Raji (cell line): ENCODE measurements at regions not wholly inside any gene's neighbourhood (a gene's known extent, or its start where the extent isn't known, plus 50 kb on each side); places are given as distances from the start of the nearest gene placed in this dataset.

Source experiments
- POLR2A ChIP-seq: IDR thresholded peaks from 2 replicates; pipeline ENCODE4 v1.6.1; 2011; ENCODE audit warnings: low read depth, low read length, control low read depth; ENCODE audit not compliant: insufficient read depth

DNA sequence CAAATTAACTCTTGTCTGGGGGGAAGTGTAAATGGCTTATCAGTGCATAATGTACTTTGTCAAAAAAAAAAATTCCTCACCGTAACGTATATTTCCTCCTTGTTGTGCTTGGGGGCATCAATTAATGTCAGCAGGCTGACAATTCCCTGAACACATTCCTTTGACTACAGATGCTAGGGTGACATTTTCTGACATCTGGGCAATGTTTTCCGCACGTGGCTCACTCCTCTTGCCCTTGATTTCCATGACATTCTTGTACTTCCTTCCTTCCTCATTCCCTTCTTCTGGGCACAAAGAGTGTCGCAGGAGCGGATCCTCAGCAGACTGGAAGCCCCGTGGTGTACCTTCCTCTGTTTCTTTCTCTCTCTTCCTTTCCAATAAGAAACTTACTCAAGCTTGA, 173.7 kb downstream of the SP3 start:
- TF ChIP-seq POLR2A, result no peak

DNA sequence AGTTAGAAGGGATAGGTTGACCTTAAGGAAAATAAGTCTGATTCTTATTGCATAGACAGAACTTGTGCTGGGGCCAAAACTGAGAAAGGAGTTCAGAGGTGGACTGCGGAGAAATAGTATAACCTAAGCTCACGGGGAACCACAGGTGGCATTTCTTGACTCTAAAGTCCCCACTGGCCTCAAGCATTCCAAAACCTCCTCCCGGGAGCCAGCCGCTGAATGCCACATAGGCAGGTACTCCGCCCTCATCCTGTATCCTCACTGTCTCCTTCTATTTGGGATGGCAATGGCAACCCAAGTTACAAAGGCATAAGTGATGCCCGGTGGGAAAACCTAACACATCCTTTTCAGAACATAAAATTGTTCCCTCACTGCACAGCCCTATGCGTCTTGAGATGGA, 173.0 kb downstream of the SP3 start:
- TF ChIP-seq POLR2A, result no peak

DNA sequence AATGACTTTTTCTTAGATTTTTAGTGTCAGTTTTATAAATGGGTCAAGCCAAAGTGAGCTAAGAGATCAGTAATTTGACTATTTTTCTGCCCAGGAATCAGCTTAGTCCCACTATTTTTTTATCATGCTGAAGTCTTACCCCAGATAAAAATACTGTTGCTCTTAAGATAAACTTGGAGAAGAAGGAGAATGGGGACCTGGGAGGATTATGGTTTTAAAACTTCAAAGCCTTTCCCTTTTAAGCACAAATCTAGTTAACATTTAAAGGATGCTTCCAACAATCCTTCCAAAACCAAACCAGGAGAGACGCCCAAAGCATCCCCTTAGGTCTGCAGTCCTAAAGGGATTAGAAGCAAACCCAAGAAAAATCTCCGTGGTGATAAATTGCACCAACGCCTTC, 172.4 kb downstream of the SP3 start:
- no peak for TF ChIP-seq POLR2A

DNA sequence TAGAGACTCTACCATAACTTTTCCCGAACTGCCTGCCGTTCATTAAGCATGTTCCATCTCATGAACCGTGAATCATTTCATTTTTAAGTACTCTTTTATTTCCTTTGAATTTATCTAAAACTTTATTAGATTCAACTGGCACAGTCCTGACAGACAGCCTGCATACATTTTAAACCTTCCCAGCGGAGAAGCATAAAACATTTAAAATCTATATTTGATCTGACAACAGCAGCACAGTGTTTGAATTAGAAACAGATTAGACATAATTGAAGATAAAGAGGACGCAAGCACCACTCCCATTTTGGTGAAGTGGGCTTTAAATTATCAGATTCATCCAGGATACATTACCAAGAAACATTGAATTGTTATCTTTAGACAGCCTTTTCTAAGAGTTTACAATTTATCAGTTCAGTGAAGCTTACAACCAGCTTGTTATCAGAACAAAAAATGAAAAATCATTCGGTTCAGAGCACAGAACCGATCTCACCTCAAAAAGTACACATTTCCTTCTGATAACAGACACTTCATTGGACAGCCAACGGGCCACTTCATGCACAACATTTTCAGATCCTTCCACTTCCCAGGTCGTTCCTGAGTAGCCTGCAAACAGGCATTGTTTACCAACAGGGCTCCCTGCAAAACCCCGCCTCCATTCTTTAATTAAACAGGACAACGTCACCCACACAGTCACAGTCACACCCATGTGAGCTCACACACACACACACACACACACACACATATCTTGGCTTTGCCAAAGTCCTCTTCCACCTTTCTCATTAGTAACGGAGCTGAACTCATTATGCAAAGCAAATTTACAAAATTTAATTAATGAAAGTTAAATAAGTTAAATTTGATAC, 171.2 kb downstream of the SP3 start:
- no peak for TF ChIP-seq POLR2A

DNA sequence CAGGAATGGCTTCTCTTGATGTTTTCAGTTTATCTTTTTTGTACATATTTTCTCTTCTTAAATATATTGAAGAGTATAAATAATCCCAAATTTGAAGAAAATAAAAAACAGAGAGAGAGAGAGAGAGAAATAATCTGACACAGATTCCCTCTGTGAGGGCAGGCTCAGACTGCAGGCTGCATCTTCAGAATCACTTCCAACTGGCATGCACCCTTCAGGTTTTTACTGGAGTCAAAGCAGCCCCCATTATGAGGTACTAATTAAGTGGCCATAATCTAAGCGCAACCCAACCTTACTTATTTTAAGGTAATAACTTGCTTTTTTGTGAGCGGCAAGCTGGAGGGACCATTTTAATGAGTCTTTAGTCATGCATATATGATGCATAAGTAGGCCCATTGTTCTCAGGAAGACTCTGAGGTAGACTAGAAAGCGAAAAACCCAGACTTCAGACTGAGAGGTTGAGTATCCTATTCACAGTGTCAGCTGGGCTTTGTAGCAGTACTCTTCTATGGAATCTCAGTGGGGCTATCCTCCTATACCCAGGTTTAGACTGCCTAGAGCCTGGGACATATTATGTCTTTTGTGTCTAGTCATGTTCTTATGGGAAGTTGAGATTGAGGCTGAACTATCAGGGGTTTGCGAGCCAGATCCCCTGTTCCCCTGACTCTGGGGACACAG, 167.4 kb downstream of the SP3 start:
- no peak for TF ChIP-seq POLR2A

DNA sequence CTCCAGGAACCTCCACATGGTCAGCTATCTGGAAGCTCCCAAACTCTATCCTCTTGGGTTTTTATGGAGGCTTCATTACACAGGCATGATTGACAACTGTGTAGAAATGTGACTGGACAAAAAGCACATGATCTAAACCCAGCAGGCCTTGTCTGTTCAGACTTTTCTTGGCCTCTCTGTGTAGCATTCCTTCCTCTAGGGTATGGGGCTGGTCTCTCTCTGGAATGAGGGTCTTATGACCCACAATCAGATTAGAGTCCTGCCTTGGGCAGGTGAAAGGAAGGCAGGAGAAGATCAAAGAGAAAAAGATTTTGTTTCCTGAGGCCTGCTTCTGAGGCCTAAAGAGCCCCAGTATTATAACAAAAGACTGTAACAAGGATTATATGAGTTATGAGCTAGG, 162.7 kb downstream of the SP3 start:
- no peak for TF ChIP-seq POLR2A

DNA sequence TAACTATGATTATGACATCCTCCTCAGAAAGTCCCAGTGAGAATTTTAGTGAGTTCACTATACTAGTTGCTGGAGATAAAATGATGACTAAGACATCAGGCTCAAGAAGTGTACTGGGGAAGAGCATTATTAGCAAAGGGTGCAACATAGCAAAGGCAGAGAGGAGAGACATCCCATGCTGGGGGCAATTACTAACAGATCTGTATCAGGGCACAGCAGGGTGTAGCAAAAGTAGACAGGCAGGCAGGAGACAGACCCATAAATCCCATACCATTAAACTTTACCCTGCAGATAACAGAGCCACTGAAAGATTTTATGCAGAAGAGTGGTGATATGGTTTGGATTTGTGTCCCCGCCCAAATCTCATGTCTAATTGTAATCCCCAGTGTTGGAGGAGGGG, 161.7 kb downstream of the SP3 start:
- TF ChIP-seq POLR2A, result no peak

DNA sequence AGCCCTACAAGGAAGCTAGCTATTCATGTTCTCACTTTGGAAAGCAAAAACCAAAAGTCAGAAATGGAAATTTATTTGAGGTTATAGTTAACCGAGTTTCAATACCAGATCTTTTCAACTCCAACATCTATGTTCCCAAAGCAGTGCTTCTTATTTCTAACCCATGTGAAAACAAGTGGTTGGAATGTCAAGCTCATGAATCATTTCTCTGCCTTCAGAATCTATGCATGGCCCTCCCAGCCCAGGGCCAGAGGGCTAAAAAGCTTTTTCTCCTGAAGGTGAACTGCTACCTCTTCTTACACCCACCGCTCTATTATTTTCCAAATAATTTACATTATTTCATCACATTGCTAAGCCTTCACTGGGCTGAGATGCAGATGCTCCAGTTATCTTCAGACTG, 158.4 kb downstream of the SP3 start:
- no peak for TF ChIP-seq POLR2A

DNA sequence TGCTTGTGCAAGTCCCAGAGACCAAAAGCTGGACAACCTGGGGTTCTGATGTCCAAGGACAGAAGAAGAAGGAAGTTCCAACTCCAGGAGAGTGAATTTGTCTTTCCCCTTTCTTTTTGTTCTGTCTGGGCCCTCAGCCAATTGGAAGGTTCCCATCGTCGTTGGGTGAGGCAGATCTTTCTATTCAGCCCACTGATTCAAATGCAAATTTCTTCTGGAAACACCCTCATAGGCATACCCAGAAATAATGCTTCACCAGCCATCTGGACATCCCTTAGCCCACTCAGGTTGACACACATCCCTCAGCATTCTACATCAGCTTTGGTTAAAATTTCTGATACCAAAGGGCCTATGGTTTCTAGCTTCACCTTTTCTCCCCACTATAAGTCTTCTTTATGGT, 156.5 kb downstream of the SP3 start:
- TF ChIP-seq POLR2A, result no peak

DNA sequence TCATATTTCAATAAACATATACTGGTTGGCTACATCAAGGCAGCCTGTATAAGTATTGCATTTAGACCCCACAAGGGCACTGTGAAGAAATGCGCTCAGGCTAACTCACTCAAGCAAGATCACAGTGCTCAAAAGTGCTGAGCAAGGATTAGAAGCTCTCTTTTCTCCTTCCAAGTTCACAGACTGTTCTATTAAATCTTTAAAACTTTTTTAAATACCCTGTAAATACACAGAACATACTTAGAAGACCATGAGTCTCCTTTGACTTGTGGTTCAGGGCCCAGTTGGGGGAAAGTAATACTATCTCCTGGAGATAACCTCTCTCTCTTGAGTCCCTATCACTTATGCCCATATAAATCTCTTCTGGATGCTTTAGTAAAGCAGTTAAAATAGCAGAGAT, 152.9 kb downstream of the SP3 start:
- no peak for TF ChIP-seq POLR2A

DNA sequence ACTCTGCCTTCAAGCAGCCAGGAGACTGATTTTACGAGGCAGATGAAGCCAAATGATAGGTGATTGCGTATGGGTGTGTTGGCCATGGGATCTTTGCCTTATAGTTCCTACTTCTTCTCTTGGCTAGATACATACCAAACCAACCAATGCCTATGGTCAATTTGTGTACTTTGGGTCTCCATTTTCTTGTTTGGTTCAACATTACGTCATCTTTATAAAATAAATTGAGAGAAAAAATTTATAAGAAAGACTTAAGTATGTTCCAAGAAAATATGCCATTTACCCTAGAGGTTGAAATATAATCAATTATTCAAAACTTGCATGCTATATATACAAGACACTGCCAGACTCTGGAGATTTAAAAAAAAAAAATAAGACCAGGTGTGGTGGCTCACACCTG, 150.9 kb downstream of the SP3 start:
- TF ChIP-seq POLR2A, result no peak

DNA sequence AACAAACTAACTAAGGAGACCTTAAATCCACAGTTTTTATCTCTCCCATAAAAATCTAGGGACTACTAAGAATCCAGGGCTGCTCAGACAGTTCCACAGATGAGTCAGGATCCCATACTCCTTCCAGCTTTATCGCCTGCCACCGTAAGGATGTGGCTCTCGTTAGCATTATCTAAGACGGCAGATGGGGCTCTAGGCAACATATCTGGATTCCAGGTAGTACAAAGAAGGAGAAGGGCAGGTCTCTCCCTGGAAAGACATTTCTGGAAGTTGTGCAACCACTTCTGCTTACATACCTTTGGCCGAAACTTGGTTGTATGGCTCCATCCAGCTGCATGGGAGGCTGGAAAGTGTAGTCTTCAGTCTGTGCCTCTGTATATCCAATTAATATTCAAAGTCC, 149.4 kb downstream of the SP3 start:
- TF ChIP-seq POLR2A, result no peak

DNA sequence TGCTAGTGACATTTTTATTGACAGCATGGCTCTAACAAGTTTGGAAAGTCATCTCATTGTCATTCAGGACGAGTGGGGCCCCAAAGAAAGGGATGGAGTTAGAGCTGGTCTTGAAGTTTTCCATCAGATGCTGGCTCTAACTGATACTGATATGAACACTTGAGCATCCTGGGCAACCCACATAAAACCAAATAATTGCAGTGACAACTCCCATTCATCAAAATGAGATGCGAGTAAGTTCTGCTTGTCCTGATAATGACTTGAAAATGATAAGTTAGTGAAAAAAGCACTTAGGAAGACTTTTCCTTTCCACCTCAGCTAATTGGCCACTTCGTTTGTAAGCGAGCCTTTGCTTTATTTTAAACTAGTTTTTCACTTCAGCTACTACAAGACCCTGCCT, 147.6 kb downstream of the SP3 start:
- no peak for TF ChIP-seq POLR2A

DNA sequence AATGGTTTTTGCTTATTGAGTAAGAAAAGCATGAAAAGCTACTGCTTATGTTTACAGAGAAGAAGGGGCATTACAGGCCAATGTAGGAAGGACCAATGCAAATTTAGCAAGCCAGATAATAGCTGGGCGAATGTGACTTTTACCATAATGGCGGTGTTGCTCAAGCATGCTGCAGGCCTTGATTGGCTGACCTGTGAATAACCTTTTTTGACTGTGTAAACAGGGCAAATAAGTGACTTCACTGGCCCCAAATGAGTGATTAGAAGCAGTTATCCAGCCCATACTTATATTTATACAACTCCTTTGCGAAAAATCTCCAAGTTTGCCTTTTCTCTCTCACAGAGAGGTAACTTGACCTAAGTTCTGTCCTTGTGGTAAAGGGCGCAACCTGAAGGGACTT, 146.9 kb downstream of the SP3 start:
- no peak for TF ChIP-seq POLR2A

DNA sequence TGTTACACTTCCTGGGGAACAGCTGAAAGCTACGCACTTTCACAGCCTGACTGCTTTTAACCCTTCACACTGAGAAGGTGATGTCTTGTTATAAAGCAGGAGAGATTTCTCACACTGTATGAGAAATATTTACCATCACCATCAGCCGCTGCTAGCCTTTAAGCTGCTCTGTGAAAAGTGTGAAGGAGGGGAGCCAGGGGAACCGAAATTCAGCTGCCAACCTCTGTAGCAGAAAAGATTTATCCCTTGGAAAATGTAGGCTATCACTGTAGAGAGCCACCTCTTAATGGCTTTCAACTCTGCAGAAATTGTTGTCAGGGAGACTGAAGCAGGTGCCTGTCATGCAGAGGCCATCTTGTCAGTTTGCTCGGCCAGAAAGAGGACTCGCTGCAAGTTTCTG, 145.3 kb downstream of the SP3 start:
- TF ChIP-seq POLR2A, result no peak

DNA sequence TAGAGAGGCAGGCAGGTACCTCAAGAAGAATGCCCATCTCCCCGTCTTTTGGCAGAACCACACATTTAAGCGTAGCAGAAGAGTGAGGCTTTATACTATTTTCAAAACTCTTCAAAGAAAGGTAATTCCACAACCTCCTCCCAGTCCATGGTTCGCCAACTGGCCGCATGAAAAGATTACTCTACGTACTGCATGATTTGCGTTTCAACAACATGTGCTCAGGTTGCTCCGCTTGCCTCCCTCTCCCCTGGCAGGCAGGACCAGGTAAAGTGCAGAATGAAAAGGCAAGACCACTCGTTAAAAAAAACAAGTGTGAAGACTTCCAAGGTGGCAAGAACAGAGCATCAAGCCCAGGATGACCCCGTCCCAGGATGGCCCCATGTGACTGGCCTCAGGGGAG, 143.7 kb downstream of the SP3 start:
- no peak for TF ChIP-seq POLR2A
